ENCODE measurements at regions not wholly inside any gene's neighbourhood (a gene's known extent, or its start where the extent isn't known, plus 50 kb on each side); places are given as distances from the start of the nearest gene placed in this dataset.

- peak; percentile 19 for DNase-seq
Measured at GRCh38 chr9:89234205-89235067, 55.8 kb upstream of the SHC3 start.

- no peak for DNase-seq
Measured at GRCh38 chr9:89236955-89237573, 58.4 kb upstream of the SHC3 start.

DNA sequence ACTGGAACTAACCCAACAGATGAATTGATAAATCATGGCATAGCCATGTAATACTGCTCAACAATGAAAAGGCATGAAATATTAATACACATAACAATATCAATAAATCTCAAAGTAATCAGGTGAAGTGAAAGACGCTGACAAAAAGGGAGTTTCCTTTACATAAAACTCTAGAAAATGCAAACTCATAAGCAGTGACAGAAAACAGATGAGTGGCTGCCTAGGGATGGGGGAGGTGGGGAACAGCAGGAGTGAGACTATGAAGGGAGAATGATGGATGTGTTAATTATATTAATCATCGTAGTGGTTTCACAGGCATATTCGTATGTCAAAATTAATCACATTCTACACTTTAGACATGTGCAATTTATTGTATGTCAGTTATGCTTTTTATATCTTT lies 59.8 kb upstream of the SHC3 start:
- no peak for DNase-seq

- DNase-seq = no peak
Measured at GRCh38 chr9:89243296-89244061, 64.9 kb upstream of the SHC3 start.

DNA sequence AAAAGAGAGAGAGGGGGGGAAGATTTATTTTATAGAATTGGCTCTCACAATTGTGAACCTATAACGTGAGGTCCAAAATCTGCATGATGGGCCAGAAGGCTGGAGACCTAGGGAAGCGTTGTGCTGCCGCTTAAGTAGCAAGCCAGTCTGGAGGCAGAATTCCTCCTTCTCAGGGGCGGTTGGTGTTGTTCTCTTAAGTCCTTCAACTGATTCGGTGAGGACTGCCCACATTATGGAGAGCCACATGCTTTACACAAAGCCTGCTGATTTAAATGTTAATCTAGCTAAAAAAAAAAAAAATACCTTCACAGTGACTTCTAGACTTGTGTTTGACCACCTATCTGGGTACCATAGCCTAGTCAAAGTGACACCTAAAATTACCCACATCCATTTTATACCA lies 64.2 kb upstream of the CKS2 start:
- no peak for DNase-seq

DNA sequence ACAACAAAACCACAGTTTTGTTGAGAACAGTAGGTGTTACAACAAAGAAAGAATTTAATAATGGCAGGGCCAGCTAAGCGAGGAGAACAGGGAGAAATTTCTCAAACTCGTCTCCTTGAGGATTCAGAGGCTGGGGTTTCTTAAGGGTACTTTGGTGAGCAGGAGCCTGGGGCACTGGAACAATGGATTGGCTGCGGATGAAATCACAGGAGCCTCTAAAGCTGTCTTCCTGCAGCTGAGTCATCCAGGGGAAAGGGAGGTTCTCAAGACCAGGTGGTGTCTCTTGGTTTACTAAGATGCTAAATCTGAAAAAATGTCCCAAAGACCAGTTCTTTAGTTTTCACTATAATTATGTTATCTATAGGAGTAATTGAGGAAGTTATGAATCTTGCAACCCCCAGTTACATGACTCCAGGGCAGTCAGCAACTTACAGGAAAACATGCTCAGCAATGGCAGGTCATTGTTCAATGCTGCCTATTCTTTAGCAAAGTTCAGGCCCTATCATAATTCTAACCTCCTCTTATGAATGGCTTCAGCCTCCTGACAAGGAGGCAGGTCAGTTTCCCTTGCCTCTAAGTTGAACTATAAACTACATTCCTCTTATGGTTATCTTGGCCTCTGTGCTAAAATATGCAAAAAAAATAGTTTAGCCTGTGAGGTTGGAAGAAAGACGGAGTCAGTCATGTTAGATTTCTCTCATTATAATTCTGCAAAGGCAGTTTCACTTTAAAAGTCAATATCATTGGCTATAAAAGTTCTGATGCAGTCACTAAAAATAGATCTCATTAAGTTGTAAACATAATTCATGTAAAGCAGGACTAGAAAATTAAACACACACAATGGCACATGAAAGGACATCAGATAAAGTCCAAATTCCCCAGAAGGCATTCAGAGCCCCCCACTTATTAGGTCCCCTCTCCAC lies 63.3 kb upstream of the CKS2 start:
- DNase-seq = no peak

DNA sequence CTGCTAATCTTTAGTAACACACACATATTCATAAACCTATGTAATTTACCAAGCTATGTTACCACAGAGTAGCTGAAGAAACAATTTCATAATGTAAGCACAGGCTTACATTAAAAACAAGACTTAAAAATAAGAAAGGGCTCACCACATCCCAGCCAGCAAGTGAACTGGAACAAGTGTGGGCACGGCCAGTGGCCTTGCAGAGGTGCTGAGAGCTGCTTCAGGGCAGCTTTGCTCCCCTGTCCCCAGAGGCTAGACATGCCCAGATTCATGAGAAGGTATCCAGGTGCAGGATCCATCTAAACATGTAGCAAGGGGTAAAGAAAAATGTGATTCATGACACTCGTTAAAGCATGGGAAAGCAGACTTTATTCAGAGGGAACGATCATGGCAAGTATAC lies 62.0 kb upstream of the CKS2 start:
- DNase-seq = no peak

DNA sequence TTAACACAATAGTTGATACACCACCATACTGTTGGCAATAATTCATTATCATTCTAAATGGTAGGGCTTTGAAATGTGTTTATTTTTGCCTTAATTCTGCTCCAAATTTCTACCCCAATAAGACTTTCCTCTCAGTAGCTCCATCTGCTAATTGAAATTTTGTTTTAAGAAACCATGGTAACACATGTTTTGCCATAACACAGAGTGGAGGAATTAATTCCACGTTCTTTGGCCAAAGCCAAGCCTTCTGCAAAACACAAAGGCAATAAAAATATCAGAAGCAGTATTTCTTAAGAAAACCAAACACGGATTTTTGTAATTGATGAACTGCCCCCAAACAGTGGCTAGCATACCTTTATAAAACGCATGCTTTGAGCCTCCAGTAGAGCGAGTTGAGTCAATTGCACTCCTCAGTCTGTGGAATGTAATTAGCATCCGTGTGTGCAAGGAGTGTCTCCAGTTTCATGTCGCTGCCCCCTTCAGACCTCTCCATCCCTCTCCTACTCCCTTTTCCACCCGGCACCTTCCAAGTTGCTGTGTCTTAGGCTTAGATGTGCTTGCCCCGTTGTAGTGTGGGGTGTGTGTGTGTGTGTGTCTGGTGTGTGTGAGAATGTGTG lies 58.2 kb upstream of the CKS2 start:
- no peak for DNase-seq

DNA sequence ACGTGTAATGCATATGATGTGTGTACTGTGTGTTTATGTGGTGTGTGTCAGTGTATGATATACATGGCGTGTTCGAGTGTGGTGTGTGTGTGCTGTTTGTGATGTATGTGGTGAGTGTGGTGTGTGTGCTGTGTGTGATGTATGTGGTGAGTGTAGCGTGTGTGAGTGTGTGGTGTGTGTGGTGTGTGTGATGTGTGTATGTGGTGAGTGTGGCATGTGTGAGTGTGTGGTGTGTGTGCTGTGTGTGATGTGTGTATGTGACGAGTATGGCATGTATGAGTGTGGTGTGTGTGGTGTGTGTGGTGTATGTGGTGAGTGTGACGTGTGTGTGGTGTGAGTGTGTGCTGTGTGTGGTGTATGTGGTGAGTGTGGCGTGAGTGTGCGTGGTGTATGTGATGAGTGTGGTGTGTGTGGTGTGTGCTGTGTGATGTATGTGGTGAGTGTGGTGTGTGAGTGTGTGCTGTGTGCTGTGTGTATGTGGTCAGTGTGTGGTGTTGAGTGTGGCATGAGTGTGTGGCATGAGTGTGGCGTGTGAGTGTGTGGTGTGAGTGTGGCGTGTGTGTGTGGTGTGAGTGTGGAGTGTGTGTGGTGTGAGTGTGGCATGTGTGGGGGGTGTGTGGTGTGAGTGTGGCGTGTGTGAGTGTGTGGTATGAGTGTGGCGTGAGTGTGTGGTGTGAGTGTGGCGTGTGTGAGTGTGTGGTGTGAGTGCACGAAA lies 56.8 kb upstream of the CKS2 start:
- no peak for DNase-seq

- DNase-seq = no peak
Measured at GRCh38 chr9:89254773-89255125, 56.2 kb upstream of the CKS2 start.

DNA sequence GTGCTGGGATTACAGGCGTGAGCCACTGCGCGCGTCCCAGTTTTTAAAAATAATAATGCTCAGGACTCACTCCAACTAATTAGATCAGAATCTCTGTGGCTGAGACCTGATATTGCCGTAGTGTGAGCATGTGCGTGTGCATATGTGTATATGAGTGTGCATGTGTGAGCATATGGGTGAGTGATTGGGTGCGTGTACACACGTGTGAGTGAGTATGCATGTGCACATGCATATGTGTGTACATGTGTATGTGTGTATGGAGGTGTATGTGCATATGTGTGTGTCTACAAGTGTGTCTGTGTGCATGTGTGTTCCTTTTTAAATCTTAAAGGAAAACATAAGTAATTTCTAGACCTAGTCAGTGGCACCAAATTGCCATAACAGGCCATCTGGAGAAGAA lies 54.8 kb upstream of the CKS2 start:
- DNase-seq = no peak

DNA sequence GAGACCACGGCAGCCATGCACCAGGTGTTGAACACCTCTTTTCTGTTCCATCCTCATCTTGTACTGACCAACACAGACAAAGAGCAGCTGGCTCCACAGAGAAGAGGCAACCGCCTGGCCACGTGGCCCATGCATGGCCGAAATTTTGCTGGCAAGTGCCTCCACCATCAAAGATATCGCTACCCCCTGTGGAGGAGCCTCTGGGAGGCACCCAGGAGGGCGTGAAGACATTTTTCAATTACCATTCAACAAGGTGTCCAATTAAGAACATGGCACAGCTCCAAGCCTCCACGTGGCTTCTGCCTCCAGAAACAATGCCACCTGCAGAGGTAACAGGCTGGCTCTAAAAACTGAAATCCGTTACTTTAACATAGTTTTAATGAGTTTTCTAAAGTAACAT lies 54.4 kb upstream of the CKS2 start:
- no peak for DNase-seq

GRCh38 chr9:89260525-89260924 lies 50.5 kb upstream of the CKS2 start:
- DNase-seq = no peak
